SJCRH30 (cell line): ENCODE measurements at regions not wholly inside any gene's neighbourhood (a gene's known extent, or its start where the extent isn't known, plus 50 kb on each side); places are given as distances from the start of the nearest gene placed in this dataset.

Source experiments
- DNase-seq, 2 experiments: peaks; one replicate each; pipeline ENCODE4 v3.0.0-alpha.2; 2015 to 2020
- H3K27ac ChIP-seq: fragments of 250-450 bp; sonication (Bioruptor Pico); 2 replicates; pipeline ENCODE4 v1.5.1; 2020; ENCODE audit warnings: mild to moderate bottlenecking, moderate library complexity
- H3K27me3 ChIP-seq: fragments of 250-450 bp; sonication (Bioruptor Pico); 2 replicates; pipeline ENCODE4 v1.5.1; 2020; ENCODE audit warnings: mild to moderate bottlenecking, moderate library complexity
- H3K36me3 ChIP-seq: fragments of 250-450 bp; sonication (Bioruptor Pico); 2 replicates; pipeline ENCODE4 v1.5.1; 2020; ENCODE audit warnings: mild to moderate bottlenecking, moderate library complexity
- H3K4me1 ChIP-seq: fragments of 250-450 bp; sonication (Bioruptor Pico); 2 replicates; pipeline ENCODE4 v1.5.1; 2020; ENCODE audit warnings: mild to moderate bottlenecking, moderate library complexity
- H3K4me3 ChIP-seq: fragments of 250-450 bp; sonication (Bioruptor Pico); 2 replicates; pipeline ENCODE4 v1.5.1; 2020; ENCODE audit warnings: mild to moderate bottlenecking, moderate library complexity
- H3K9me3 ChIP-seq: fragments of 250-450 bp; sonication (Bioruptor Pico); replicated peaks from 2 replicates; pipeline ENCODE4 v1.5.1; 2020; ENCODE audit warnings: mild to moderate bottlenecking, moderate library complexity

GRCh38 chr2:217277646-217278398 is 418.0 kb upstream of the TNP1 start:
- Histone ChIP-seq H3K27ac (peak overlapping the region; percentile 95), H3K4me3 (peak overlapping the region; percentile 38), H3K27me3 (no peaks in the 10 kb centered on the region), H3K9me3 (no peaks in the 10 kb centered on the region), H3K36me3 (no peaks in the 10 kb centered on the region), H3K4me1 (peaks cover 38% of the 10 kb centered on the region)
- peak; percentile 93 to 96 for DNase-seq

- no peaks in the 10 kb centered on the region for H3K9me3 ChIP-seq
- no peak for DNase-seq
- no peak overlapping the region for H3K27ac ChIP-seq
- no peaks in the 10 kb centered on the region for H3K27me3 ChIP-seq
- no peak overlapping the region for H3K4me3 ChIP-seq
- peaks cover 38% of the 10 kb centered on the region for H3K4me1 ChIP-seq
- no peaks in the 10 kb centered on the region for H3K36me3 ChIP-seq
Observed at GRCh38 chr2:217276433-217276832, 416.6 kb upstream of the TNP1 start.

- no peaks in the 10 kb centered on the region for H3K36me3 ChIP-seq
- no peak for DNase-seq
- peaks cover 39% of the 10 kb centered on the region for H3K4me1 ChIP-seq
- H3K9me3 ChIP-seq = no peaks in the 10 kb centered on the region
- no peaks in the 10 kb centered on the region for H3K27me3 ChIP-seq
- H3K4me3 ChIP-seq = no peak overlapping the region
- H3K27ac ChIP-seq = no peak overlapping the region
Observed at GRCh38 chr2:217275091-217275490, 415.2 kb upstream of the TNP1 start.

GRCh38 chr2:217274578-217274977 is 414.7 kb upstream of the TNP1 start:
- Histone ChIP-seq H3K27ac (no peak overlapping the region), H3K9me3 (no peaks in the 10 kb centered on the region), H3K36me3 (no peaks in the 10 kb centered on the region), H3K4me3 (no peak overlapping the region), H3K4me1 (peaks cover 40% of the 10 kb centered on the region), H3K27me3 (no peaks in the 10 kb centered on the region)
- no peak for DNase-seq

GRCh38 chr2:217273851-217274250 is 414.0 kb upstream of the TNP1 start:
- no peak for DNase-seq
- H3K4me1 ChIP-seq = peaks cover 37% of the 10 kb centered on the region
- H3K36me3 ChIP-seq = no peaks in the 10 kb centered on the region
- no peak overlapping the region for H3K27ac ChIP-seq
- H3K4me3 ChIP-seq = no peak overlapping the region
- no peaks in the 10 kb centered on the region for H3K9me3 ChIP-seq
- no peaks in the 10 kb centered on the region for H3K27me3 ChIP-seq

- Histone ChIP-seq H3K4me1 (peaks cover 30% of the 10 kb centered on the region), H3K4me3 (no peak overlapping the region), H3K27ac (no peak overlapping the region), H3K36me3 (no peaks in the 10 kb centered on the region), H3K9me3 (peaks cover under 1% of the 10 kb centered on the region; the same call in 1 of the 2 replicates), H3K27me3 (no peaks in the 10 kb centered on the region)
- no peak for DNase-seq
Observed at GRCh38 chr2:217273162-217273561, 413.3 kb upstream of the TNP1 start.

GRCh38 chr2:217271813-217272212 is 411.9 kb upstream of the TNP1 start:
- Histone ChIP-seq H3K9me3 (peaks cover 14% of the 10 kb centered on the region), H3K27me3 (no peaks in the 10 kb centered on the region), H3K4me3 (no peak overlapping the region), H3K4me1 (peaks cover 18% of the 10 kb centered on the region), H3K27ac (no peak overlapping the region), H3K36me3 (no peaks in the 10 kb centered on the region)
- DNase-seq = no peak

- DNase-seq = no peak
- Histone ChIP-seq H3K4me3 (no peak overlapping the region), H3K36me3 (no peaks in the 10 kb centered on the region), H3K9me3 (peaks cover 15% of the 10 kb centered on the region), H3K4me1 (peaks cover 16% of the 10 kb centered on the region), H3K27ac (no peak overlapping the region), H3K27me3 (no peaks in the 10 kb centered on the region)
Observed at GRCh38 chr2:217270485-217271121, 410.7 kb upstream of the TNP1 start.

- H3K27me3 ChIP-seq = no peaks in the 10 kb centered on the region
- peaks cover 15% of the 10 kb centered on the region for H3K9me3 ChIP-seq
- DNase-seq = peak; percentile 31 to 48
- no peaks in the 10 kb centered on the region for H3K36me3 ChIP-seq
- peaks cover 16% of the 10 kb centered on the region for H3K4me1 ChIP-seq
- no peak overlapping the region for H3K27ac ChIP-seq
- no peak overlapping the region for H3K4me3 ChIP-seq
Observed at GRCh38 chr2:217269701-217270484, 410.0 kb upstream of the TNP1 start.

GRCh38 chr2:217268978-217269377 is 409.1 kb upstream of the TNP1 start:
- H3K4me3 ChIP-seq = no peak overlapping the region
- H3K36me3 ChIP-seq = no peaks in the 10 kb centered on the region
- H3K4me1 ChIP-seq = peaks cover 16% of the 10 kb centered on the region
- peaks cover 15% of the 10 kb centered on the region for H3K9me3 ChIP-seq
- no peak for DNase-seq
- H3K27ac ChIP-seq = no peak overlapping the region
- H3K27me3 ChIP-seq = no peaks in the 10 kb centered on the region

- Histone ChIP-seq H3K4me3 (no peak overlapping the region), H3K4me1 (peaks cover 16% of the 10 kb centered on the region), H3K27ac (no peak overlapping the region), H3K27me3 (no peaks in the 10 kb centered on the region), H3K36me3 (no peaks in the 10 kb centered on the region), H3K9me3 (peaks cover 15% of the 10 kb centered on the region)
- no peak for DNase-seq
Observed at GRCh38 chr2:217267758-217268157, 407.9 kb upstream of the TNP1 start.

- no peaks in the 10 kb centered on the region for H3K27me3 ChIP-seq
- no peak overlapping the region for H3K4me3 ChIP-seq
- peaks cover 22% of the 10 kb centered on the region for H3K9me3 ChIP-seq
Observed at GRCh38 chr2:217263756-217264155, 403.9 kb upstream of the TNP1 start.

GRCh38 chr2:217262911-217263310 is 403.0 kb upstream of the TNP1 start:
- no peak for DNase-seq
- peaks cover 20% of the 10 kb centered on the region for H3K9me3 ChIP-seq
- no peak overlapping the region for H3K27ac ChIP-seq
- no peaks in the 10 kb centered on the region for H3K36me3 ChIP-seq
- H3K27me3 ChIP-seq = no peaks in the 10 kb centered on the region
- no peak overlapping the region for H3K4me3 ChIP-seq
- peaks cover 16% of the 10 kb centered on the region for H3K4me1 ChIP-seq

More at GRCh38 chr2:217263756-217264155, 403.9 kb upstream of the TNP1 start:
- peaks cover 16% of the 10 kb centered on the region for H3K4me1 ChIP-seq
- no peak for DNase-seq
- H3K27ac ChIP-seq = no peak overlapping the region
- H3K36me3 ChIP-seq = no peaks in the 10 kb centered on the region

GRCh38 chr2:217261452-217261851 is 401.6 kb upstream of the TNP1 start:
- H3K27ac ChIP-seq = no peak overlapping the region

More at GRCh38 chr2:217261452-217261851, 401.6 kb upstream of the TNP1 start:
- Histone ChIP-seq H3K4me3 (no peak overlapping the region), H3K36me3 (no peaks in the 10 kb centered on the region), H3K27me3 (no peaks in the 10 kb centered on the region), H3K9me3 (peaks cover 8% of the 10 kb centered on the region; the same call in 1 of the 2 replicates), H3K4me1 (peaks cover 24% of the 10 kb centered on the region)
- peak; percentile 19 to 24 for DNase-seq
